HepG2 (cell line): ENCODE measurements at regions not wholly inside any gene's neighbourhood (a gene's known extent, or its start where the extent isn't known, plus 50 kb on each side); places are given as distances from the start of the nearest gene placed in this dataset.

Experiments used
- ATAC-seq: fragments of 200-7000 bp; cut with Tn5 transposase; 3 replicates; pipeline ENCODE4 v1.9.1; 2020; ENCODE audit warnings: mild to moderate bottlenecking, moderate library complexity
- BruUV-seq: library from RNA; stranded (reverse); fragments of 400-500 nt; replicated peaks from 2 replicates; lab custom pipeline; 2021; lab: Mats Ljungman, UMichigan
- CTCF ChIA-PET: fragments of 300-600 bp; formaldehyde crosslinking; extraction: SDS; loops from one replicate; lab custom pipeline; 2021; ENCODE audit warnings: low total read pairs, inconsistent platforms, low intra/inter-chr PET ratio; lab: Yijun Ruan, JAX
- POLR2A ChIA-PET: fragments of 350-600 bp; sonication (Branson Sonifier 250); formaldehyde crosslinking; loops from one replicate; lab custom pipeline; 2020; ENCODE audit warnings: antibody characterized with exemption, inconsistent platforms; lab: Yijun Ruan, JAX
- DNase-seq: peaks from one replicate; pipeline ENCODE4 v3.0.0-alpha.2; 2015; ENCODE audit warnings: low spot score
- FAIRE-seq: peaks from 3 replicates; lab custom pipeline; 2011; peaks lifted over from hg19 to GRCh38; lab: Jason Lieb, UNC
- H2AFZ ChIP-seq: one replicate; pipeline ENCODE4 v1.6.1; 2011; ENCODE audit warnings: low read length, inconsistent platforms
- H3K27ac ChIP-seq: fragments of 300-600 bp; 3 replicates; pipeline ENCODE4 v1.8.0; 2011; ENCODE audit warnings: mixed run types, mild to moderate bottlenecking, mixed read lengths, low read length, inconsistent platforms; ENCODE audit not compliant: insufficient read depth; ENCODE audit errors: extremely low read length
- H3K27me3 ChIP-seq, 2 experiments: fragments of 200-600 bp in 1 of 2; 2 replicates in 1 of 2; 3 replicates in 1 of 2; pipeline versions ENCODE4 v1.6.0 to v1.8.0; 2011; ENCODE audit warnings: low read length in 2 of 2, mild to moderate bottlenecking in 2 of 2, moderate library complexity in 2 of 2, inconsistent platforms in 1 of 2; ENCODE audit not compliant: insufficient read depth in 2 of 2, control insufficient read depth in 1 of 2
- H3K36me3 ChIP-seq, 2 experiments: fragments of 200-600 bp in 1 of 2; replicated peaks in 1 of 2; 2 replicates in 1 of 2; 3 replicates in 1 of 2; pipeline versions ENCODE4 v1.5.1 to v1.8.0; 2011; ENCODE audit warnings: low read length in 2 of 2, inconsistent platforms in 1 of 2; ENCODE audit not compliant: insufficient read depth in 2 of 2, control insufficient read depth in 1 of 2
- H3K4me1 ChIP-seq: 2 replicates; pipeline ENCODE4 v1.5.1; 2012; ENCODE audit warnings: low read length, inconsistent platforms; ENCODE audit not compliant: insufficient read depth
- H3K4me2 ChIP-seq: 2 replicates; pipeline ENCODE4 v1.6.0; 2011; ENCODE audit warnings: low read depth, low read length, inconsistent platforms
- H3K4me3 ChIP-seq, 3 experiments: fragments of 200-600 bp in 1 of 3; sonication (generic), shearing (Covaris generic) in 1 of 3; replicated peaks in 1 of 3; 2 replicates each; pipeline ENCODE4 v1.5.1; 2011 to 2016; ENCODE audit warnings: low read length in 3 of 3, inconsistent platforms in 2 of 3, low read depth in 2 of 3, mild to moderate bottlenecking in 2 of 3, control low read depth in 1 of 3, mixed read lengths in 1 of 3; ENCODE audit not compliant: insufficient read depth in 1 of 3
- H3K79me2 ChIP-seq: one replicate; pipeline ENCODE4 v1.6.1; 2011; ENCODE audit warnings: low read length, inconsistent platforms; ENCODE audit not compliant: insufficient read depth
- H3K9ac ChIP-seq: 2 replicates; pipeline ENCODE4 v1.6.0; 2011; ENCODE audit warnings: mild to moderate bottlenecking, low read depth, low read length, inconsistent platforms; ENCODE audit not compliant: insufficient read depth
- H3K9me3 ChIP-seq: 2 replicates; pipeline ENCODE4 v1.5.1; 2012; ENCODE audit warnings: mild to moderate bottlenecking, low read length
- H4K20me1 ChIP-seq: 2 replicates; pipeline ENCODE4 v1.6.0; 2011; ENCODE audit warnings: inconsistent platforms, mild to moderate bottlenecking, low read length, moderate library complexity; ENCODE audit not compliant: insufficient read depth
- HNRNPUL1 ChIP-seq: fragments of 200-400 bp; formaldehyde crosslinking; IDR thresholded peaks from 2 replicates; pipeline ENCODE4 v1.6.1; 2017; ENCODE audit warnings: low read depth, mild to moderate bottlenecking, low read length, moderate library complexity
- WIZ ChIP-seq: sonication (generic); formaldehyde crosslinking; IDR thresholded peaks from 2 replicates; pipeline ENCODE4 v1.5.1; 2020; ENCODE audit warnings: mild to moderate bottlenecking, missing genetic modification reagents
- XRCC5 ChIP-seq: fragments of 200-400 bp; formaldehyde crosslinking; optimal IDR thresholded peaks from 2 replicates; pipeline ENCODE3; 2017; ENCODE audit warnings: mild to moderate bottlenecking, low read length
- ZFP62 ChIP-seq: sonication (generic); formaldehyde crosslinking; IDR thresholded peaks from 2 replicates; pipeline ENCODE4 v1.4.0; 2020; ENCODE audit warnings: missing genetic modification reagents
- ZNF143 ChIP-seq: sonication (generic); formaldehyde crosslinking; IDR thresholded peaks from 2 replicates; pipeline ENCODE4 v1.4.0; 2020; ENCODE audit warnings: missing genetic modification reagents
- WGBS: methylation state at CpG from one replicate; pipeline ENCODE4 v1.1.6; 2017; ENCODE audit warnings: low lambda C conversion rate; 5-methylcytosine and 5-hydroxymethylcytosine counted together
- in situ Hi-C: cut with HindIII; loops from 2 replicates; pipeline ENCODE4 v1.10.0; 2017; ENCODE audit warnings: low pct_unique_long_range_greater_than_20kb; ENCODE audit not compliant: extremely low pct_ligation_motif_present
- intact Hi-C: fragments of 100-400 bp; cut with micrococcal nuclease; formaldehyde crosslinking; loops from one replicate; pipeline ENCODE4 v1.10.0; 2022; ENCODE audit not compliant: unreplicated experiment
- TF ChIP-seq, protein P1 (sequence below): sonication (generic); formaldehyde crosslinking; IDR thresholded peaks from 2 replicates; pipeline ENCODE4 v1.4.0; 2020; ENCODE audit warnings: missing genetic modification reagents
- TF ChIP-seq, protein P2 (sequence below): sonication (generic); formaldehyde crosslinking; IDR thresholded peaks from 2 replicates; pipeline ENCODE4 v1.8.0; 2022; ENCODE audit warnings: mild to moderate bottlenecking, missing genetic modification reagents
- TF ChIP-seq, protein P3 (sequence below): sonication (generic); formaldehyde crosslinking; IDR thresholded peaks from 2 replicates; pipeline ENCODE4 v1.9.0; 2021; ENCODE audit warnings: missing genetic modification reagents, borderline replicate concordance
- TF ChIP-seq, protein P4 (sequence below): sonication (generic); formaldehyde crosslinking; conservative IDR thresholded peaks from 2 replicates; pipeline ENCODE4 v1.8.0; 2022; ENCODE audit warnings: mild to moderate bottlenecking, moderate library complexity, missing genetic modification reagents
- TF ChIP-seq, protein P5 (sequence below): IDR thresholded peaks from 2 replicates; pipeline ENCODE4 v1.6.1; 2012; ENCODE audit warnings: low read length, improper control_type of control experiment

DNA sequence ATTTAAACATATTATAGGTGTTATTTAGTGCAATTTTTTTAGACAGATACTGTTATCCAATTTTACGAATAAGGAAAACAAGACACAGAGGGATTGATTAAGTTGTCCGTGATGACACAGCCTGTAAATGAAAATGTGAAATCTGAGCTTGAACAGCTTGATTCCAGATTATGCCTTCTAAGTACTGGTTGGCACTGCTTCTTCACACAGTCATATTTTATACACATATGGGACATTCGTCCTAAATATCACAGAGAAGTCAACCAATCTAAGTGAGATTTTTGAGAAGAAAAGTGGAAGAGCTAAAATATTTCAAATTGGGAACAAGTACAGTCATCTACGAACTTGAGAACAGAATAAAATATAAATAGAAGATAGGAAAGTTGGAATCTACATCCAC is 756.3 kb downstream of the BCKDHB start:
- TF ChIP-seq, protein P1, sequence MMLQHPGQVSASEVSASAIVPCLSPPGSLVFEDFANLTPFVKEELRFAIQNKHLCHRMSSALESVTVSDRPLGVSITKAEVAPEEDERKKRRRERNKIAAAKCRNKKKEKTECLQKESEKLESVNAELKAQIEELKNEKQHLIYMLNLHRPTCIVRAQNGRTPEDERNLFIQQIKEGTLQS (CRISPR knock-in tag) = no peak
- TF ChIP-seq ZNF143 (no peak), XRCC5 (no peak), HNRNPUL1 (no peak), WIZ (CRISPR knock-in tag) (no peak), ZFP62 (CRISPR knock-in tag) (no peak)
- TF ChIP-seq, protein P2, sequence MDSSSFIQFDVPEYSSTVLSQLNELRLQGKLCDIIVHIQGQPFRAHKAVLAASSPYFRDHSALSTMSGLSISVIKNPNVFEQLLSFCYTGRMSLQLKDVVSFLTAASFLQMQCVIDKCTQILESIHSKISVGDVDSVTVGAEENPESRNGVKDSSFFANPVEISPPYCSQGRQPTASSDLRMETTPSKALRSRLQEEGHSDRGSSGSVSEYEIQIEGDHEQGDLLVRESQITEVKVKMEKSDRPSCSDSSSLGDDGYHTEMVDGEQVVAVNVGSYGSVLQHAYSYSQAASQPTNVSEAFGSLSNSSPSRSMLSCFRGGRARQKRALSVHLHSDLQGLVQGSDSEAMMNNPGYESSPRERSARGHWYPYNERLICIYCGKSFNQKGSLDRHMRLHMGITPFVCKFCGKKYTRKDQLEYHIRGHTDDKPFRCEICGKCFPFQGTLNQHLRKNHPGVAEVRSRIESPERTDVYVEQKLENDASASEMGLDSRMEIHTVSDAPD = no peak
- TF ChIP-seq, protein P3, sequence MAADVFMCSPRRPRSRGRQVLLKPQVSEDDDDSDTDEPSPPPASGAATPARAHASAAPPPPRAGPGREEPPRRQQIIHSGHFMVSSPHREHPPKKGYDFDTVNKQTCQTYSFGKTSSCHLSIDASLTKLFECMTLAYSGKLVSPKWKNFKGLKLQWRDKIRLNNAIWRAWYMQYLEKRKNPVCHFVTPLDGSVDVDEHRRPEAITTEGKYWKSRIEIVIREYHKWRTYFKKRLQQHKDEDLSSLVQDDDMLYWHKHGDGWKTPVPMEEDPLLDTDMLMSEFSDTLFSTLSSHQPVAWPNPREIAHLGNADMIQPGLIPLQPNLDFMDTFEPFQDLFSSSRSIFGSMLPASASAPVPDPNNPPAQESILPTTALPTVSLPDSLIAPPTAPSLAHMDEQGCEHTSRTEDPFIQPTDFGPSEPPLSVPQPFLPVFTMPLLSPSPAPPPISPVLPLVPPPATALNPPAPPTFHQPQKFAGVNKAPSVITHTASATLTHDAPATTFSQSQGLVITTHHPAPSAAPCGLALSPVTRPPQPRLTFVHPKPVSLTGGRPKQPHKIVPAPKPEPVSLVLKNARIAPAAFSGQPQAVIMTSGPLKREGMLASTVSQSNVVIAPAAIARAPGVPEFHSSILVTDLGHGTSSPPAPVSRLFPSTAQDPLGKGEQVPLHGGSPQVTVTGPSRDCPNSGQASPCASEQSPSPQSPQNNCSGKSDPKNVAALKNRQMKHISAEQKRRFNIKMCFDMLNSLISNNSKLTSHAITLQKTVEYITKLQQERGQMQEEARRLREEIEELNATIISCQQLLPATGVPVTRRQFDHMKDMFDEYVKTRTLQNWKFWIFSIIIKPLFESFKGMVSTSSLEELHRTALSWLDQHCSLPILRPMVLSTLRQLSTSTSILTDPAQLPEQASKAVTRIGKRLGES (CRISPR knock-in tag) = no peak
- TF ChIP-seq, protein P4, sequence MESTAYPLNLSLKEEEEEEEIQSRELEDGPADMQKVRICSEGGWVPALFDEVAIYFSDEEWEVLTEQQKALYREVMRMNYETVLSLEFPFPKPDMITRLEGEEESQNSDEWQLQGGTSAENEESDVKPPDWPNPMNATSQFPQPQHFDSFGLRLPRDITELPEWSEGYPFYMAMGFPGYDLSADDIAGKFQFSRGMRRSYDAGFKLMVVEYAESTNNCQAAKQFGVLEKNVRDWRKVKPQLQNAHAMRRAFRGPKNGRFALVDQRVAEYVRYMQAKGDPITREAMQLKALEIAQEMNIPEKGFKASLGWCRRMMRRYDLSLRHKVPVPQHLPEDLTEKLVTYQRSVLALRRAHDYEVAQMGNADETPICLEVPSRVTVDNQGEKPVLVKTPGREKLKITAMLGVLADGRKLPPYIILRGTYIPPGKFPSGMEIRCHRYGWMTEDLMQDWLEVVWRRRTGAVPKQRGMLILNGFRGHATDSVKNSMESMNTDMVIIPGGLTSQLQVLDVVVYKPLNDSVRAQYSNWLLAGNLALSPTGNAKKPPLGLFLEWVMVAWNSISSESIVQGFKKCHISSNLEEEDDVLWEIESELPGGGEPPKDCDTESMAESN (CRISPR knock-in tag) = no peak
- TF ChIP-seq, protein P5, sequence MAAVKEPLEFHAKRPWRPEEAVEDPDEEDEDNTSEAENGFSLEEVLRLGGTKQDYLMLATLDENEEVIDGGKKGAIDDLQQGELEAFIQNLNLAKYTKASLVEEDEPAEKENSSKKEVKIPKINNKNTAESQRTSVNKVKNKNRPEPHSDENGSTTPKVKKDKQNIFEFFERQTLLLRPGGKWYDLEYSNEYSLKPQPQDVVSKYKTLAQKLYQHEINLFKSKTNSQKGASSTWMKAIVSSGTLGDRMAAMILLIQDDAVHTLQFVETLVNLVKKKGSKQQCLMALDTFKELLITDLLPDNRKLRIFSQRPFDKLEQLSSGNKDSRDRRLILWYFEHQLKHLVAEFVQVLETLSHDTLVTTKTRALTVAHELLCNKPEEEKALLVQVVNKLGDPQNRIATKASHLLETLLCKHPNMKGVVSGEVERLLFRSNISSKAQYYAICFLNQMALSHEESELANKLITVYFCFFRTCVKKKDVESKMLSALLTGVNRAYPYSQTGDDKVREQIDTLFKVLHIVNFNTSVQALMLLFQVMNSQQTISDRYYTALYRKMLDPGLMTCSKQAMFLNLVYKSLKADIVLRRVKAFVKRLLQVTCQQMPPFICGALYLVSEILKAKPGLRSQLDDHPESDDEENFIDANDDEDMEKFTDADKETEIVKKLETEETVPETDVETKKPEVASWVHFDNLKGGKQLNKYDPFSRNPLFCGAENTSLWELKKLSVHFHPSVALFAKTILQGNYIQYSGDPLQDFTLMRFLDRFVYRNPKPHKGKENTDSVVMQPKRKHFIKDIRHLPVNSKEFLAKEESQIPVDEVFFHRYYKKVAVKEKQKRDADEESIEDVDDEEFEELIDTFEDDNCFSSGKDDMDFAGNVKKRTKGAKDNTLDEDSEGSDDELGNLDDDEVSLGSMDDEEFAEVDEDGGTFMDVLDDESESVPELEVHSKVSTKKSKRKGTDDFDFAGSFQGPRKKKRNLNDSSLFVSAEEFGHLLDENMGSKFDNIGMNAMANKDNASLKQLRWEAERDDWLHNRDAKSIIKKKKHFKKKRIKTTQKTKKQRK = no peak
- DNase-seq (no peak), ATAC-seq (no peak), FAIRE-seq (no peak)
- BruUV-seq = no TSS peak
- H3K4me3 ChIP-seq = no peak overlapping the region
- intact Hi-C loops (no loop called here), in situ Hi-C loops (no loop called here)
- 2% methylated on average over 4 of the region's 4 CpGs for WGBS
- H3K4me2 ChIP-seq = no peak overlapping the region
- no peaks in the 10 kb centered on the region for H4K20me1 ChIP-seq
- CTCF ChIA-PET = no interaction called here
- peaks cover 48% of the 10 kb centered on the region for H3K9me3 ChIP-seq
- no peaks in the 10 kb centered on the region for H3K36me3 ChIP-seq
- no peak overlapping the region for H3K9ac ChIP-seq
- H2AFZ ChIP-seq = no peak overlapping the region
- no peaks in the 10 kb centered on the region for H3K4me1 ChIP-seq
- no peaks in the 10 kb centered on the region for H3K79me2 ChIP-seq
- POLR2A ChIA-PET = no interaction called here
- no peaks in the 10 kb centered on the region for H3K27me3 ChIP-seq
- H3K27ac ChIP-seq = no peak overlapping the region
